GM18951 (cell line): ENCODE measurements at regions not wholly inside any gene's neighbourhood (a gene's known extent, or its start where the extent isn't known, plus 50 kb on each side); places are given as distances from the start of the nearest gene placed in this dataset.

ENCODE experiments used
- POLR2A ChIP-seq: IDR thresholded peaks from 4 replicates; pipeline ENCODE4 v1.6.1; 2011; ENCODE audit warnings: mild to moderate bottlenecking; ENCODE audit not compliant: insufficient read length, insufficient read depth; ENCODE audit errors: extremely low read depth
- in situ Hi-C: fragments of 300-500 bp; cut with MboI; formaldehyde crosslinking; loops from one replicate; pipeline ENCODE4 v1.12.0; 2022; ENCODE audit warnings: low sequenced_read_pairs, mixed read lengths, inconsistent platforms; ENCODE audit not compliant: unreplicated experiment

GRCh38 chr19:31105761-31106160 lies 243.5 kb downstream of the TSHZ3 start:
- TF ChIP-seq POLR2A = no peak
- in situ Hi-C loops = no loop called here

GRCh38 chr19:31104451-31104850 lies 244.8 kb downstream of the TSHZ3 start:
- no peak for TF ChIP-seq POLR2A

GRCh38 chr19:31103228-31103627 lies 246.0 kb downstream of the TSHZ3 start:
- in situ Hi-C loops = no loop called here
- no peak for TF ChIP-seq POLR2A

More at GRCh38 chr19:31104451-31104850, 244.8 kb downstream of the TSHZ3 start:
- in situ Hi-C loops = no loop called here

- in situ Hi-C loops = no loop called here
- no peak for TF ChIP-seq POLR2A
Observed at GRCh38 chr19:31102674-31103073, 246.6 kb downstream of the TSHZ3 start.

GRCh38 chr19:31100981-31101380 lies 248.3 kb downstream of the TSHZ3 start:
- TF ChIP-seq POLR2A = no peak
- in situ Hi-C loops = no loop called here

- in situ Hi-C loops = no loop called here
- TF ChIP-seq POLR2A = no peak
Observed at GRCh38 chr19:31100206-31100590, 249.0 kb downstream of the TSHZ3 start.

- in situ Hi-C loops = no loop called here
- no peak for TF ChIP-seq POLR2A
Observed at GRCh38 chr19:31099515-31100205, 249.6 kb downstream of the TSHZ3 start.

GRCh38 chr19:31098836-31099235 lies 250.4 kb downstream of the TSHZ3 start:
- in situ Hi-C loops = no loop called here
- TF ChIP-seq POLR2A = no peak

GRCh38 chr19:31096935-31097545 lies 252.2 kb downstream of the TSHZ3 start:
- in situ Hi-C loops = no loop called here
- no peak for TF ChIP-seq POLR2A

- no peak for TF ChIP-seq POLR2A
- in situ Hi-C loops = no loop called here
Observed at GRCh38 chr19:31096062-31096830, 253.0 kb downstream of the TSHZ3 start.

GRCh38 chr19:31095100-31095804 lies 254.0 kb downstream of the TSHZ3 start:
- TF ChIP-seq POLR2A = no peak
- in situ Hi-C loops = no loop called here

GRCh38 chr19:31092274-31092673 lies 257.0 kb downstream of the TSHZ3 start:
- no peak for TF ChIP-seq POLR2A
- in situ Hi-C loops = no loop called here

GRCh38 chr19:31089681-31090080 lies 259.6 kb downstream of the TSHZ3 start:
- TF ChIP-seq POLR2A = no peak
- in situ Hi-C loops = no loop called here

GRCh38 chr19:31085125-31085524 lies 264.1 kb downstream of the TSHZ3 start:
- TF ChIP-seq POLR2A = no peak
- in situ Hi-C loops = no loop called here

- in situ Hi-C loops = no loop called here
- TF ChIP-seq POLR2A = no peak
Observed at GRCh38 chr19:31083105-31083504, 266.1 kb downstream of the TSHZ3 start.
